Renal cortex interstitium (tissue), 11 donors: ENCODE measurements at regions not wholly inside any gene's neighbourhood (a gene's known extent, or its start where the extent isn't known, plus 50 kb on each side); places are given as distances from the start of the nearest gene placed in this dataset.

Experiments
- DNase-seq, 11 donors: peaks; one replicate each; pipeline ENCODE4 v3.0.0-alpha.2; 2013; ENCODE audit warnings: low read depth in 9 of 11, low spot score in 4 of 11; ENCODE audit errors: extremely low read depth in 1 of 11

- no peak for DNase-seq
These were observed 79.1 kb upstream of the LINC01488 start for GRCh38 chr11:69402251-69402887.

GRCh38 chr11:69403556-69404215 lies 77.8 kb upstream of the LINC01488 start:
- no peak for DNase-seq

- no peak for DNase-seq
These were observed 75.4 kb upstream of the LINC01488 start for GRCh38 chr11:69406060-69406459.

DNA sequence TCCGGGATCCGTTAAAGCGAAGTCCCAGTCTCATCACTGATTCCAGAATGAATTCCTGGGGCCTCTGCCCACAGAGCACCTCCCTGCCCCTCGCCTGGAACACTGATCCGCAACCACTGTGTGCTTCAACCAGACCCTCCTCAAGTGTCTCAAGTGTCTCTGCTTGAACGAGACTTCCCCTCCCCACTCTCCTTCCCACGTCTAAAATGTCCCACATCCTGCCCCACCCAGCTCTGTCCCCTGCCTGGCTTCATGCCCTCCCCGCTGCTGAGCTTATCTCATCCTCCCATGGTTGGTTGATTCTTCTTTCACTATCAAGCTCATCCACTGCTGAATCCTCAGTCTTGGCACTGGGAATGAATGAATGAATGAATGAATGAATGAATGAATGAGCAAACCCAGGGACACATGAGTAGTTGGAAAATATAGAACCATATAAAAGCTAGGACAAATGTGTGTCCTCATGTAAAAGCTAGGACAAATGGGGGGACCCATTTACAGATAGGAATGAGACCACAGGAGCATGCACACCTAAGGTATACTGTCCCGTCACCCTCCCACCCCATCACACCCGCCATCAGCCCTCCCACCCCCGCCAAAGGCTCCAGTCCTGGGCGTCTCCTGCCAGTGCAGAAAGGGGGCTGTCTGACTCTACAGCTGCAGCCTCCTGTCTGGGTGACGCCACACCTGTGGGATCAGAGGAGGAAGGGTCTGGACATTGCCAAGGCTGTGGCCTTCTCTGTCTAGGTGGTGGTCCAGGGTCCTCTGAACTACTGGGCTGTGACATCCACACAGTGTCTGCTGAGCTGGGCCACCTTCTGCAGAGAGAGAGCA lies 71.4 kb upstream of the LINC01488 start:
- DNase-seq, result no peak

DNA sequence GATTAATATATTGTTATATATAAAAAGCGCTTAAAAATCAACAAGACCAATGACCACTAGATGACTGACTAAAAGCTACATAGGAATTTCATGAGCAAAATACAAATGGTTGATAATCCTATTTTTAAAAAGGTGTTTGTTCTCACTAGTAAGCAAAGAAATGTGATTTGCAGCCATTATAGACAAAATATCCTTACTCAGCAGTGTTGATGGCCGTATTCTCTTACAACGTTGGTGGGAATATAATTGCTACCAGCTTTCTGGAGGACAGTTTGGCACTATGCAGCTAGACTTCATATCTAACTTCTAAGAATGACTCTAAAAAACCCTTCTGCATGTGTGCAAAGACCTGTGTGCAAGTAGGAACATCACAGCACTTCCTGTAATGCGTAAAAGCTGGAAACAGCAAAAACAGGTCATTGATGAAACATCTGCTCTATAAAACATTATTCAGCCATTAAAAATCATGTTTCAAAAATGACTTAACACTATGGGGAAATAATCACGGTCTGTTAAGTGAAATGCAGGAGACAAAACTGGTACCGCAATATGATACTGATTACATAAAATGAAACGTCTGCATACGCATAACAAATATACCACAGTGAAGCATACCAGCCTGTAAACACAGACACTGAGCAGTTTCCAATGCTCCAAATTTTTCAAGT lies 70.1 kb upstream of the LINC01488 start:
- no peak for DNase-seq

DNA sequence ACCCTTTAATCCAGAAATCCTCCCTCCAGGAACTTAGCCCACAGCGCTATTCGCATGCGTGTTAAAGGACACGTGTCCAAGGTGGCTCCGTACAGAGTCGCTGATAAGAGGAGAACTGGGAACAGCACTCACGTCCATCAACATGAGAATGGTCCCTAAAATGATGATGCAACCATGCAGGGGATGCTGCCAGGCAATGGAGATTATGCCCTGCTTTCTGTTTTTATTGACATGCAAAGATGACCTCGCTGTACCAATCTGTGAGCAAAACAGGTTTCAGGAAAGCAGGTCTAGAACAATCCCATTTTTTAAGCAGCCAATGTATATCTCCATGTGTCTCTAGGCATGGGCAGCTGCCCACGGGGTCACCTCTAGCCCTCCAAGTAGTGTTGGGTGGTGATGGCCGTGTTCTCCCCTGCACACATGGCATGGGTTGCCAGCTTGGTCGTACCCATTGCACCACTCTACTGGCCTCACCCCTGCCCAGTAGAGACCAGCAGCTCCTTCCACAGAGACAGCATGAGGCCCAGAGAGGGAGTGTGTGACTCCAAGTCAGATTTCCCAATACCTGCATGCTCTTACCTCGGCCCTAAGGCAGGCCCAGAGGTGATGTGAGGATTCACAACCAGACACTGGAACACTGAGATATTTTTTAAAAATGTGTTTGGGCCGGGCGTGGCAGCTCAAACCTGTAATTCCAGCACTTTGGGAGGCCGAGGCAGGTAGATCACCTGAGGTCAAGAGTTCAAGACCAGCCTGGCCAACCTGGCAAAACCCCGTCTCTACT lies 68.3 kb upstream of the LINC01488 start:
- no peak for DNase-seq

GRCh38 chr11:69413993-69414392 lies 67.5 kb upstream of the LINC01488 start:
- no peak for DNase-seq

DNA sequence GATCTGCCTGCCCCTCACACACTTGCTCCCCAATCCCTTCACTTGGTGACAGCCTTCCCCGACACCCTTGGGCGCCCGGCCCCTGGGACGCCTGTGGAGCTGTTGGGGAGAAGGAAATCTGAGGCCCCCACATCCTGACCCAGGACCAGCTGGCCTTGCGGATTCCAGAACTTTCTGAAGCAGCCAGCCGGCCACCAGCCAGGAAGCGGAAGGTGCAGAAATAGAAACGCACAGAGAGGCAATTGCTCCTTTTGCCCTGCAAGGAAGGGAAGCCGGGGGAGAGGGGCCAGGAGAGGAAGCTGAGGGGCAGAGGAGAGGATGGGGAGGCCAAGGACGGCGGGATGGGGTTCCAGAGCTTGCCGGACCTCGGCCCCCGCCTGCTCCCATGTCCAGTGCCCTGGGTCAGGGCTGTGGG lies 66.7 kb upstream of the LINC01488 start:
- no peak for DNase-seq

DNA sequence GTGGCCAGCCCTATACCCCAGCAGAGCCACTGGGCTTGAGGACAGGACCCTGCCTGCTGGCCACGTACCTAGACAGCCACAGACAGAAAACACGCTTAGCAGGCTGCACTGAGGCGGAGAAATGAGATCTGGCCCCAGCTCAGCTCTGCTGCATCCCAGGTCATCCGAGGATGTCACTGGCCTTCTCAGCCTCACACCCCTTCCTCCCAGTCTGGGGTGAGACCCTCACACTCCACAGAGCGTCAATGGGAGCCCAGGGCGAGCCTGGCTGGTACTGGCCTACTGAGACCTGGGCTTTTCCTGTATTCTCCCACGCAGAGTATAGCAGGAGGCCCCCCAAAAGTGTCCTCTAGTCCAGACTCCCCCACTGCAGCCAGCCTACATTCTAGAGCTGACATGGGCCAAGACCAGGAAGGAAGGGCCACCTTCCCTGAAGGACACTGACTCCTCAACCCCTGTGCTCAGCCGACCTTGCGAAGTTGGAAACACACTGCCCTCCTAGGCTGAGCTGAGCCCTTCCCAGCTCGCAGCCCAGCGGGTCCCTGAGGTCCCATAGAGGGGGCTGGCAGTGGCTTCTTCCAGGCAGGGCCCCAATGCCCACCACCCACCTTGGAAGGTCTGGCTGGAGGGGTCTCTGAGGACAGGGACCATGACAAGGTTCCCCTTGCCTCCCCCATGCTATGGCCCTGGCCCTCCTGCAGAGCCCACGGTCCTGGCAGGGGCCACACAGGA lies 65.9 kb upstream of the LINC01488 start:
- DNase-seq, result no peak

DNA sequence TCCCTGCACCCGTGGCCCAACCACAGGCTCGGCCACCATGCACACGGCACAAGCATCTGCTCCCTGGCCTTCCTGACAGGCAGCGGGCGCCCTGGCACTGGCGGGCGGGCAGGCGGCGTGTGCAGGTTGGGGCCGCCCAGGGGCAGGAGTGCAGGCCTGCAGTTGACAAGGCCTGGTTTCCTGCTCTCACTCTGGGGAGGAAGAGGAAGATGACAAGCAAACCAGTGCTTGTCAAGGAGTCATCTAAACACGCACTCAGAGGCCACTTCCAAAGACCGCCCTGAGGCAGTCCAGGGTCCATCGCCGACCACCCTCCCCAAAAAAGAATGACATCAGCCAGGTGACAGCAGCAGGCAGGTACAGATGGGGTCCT lies 65.3 kb upstream of the LINC01488 start:
- no peak for DNase-seq

DNA sequence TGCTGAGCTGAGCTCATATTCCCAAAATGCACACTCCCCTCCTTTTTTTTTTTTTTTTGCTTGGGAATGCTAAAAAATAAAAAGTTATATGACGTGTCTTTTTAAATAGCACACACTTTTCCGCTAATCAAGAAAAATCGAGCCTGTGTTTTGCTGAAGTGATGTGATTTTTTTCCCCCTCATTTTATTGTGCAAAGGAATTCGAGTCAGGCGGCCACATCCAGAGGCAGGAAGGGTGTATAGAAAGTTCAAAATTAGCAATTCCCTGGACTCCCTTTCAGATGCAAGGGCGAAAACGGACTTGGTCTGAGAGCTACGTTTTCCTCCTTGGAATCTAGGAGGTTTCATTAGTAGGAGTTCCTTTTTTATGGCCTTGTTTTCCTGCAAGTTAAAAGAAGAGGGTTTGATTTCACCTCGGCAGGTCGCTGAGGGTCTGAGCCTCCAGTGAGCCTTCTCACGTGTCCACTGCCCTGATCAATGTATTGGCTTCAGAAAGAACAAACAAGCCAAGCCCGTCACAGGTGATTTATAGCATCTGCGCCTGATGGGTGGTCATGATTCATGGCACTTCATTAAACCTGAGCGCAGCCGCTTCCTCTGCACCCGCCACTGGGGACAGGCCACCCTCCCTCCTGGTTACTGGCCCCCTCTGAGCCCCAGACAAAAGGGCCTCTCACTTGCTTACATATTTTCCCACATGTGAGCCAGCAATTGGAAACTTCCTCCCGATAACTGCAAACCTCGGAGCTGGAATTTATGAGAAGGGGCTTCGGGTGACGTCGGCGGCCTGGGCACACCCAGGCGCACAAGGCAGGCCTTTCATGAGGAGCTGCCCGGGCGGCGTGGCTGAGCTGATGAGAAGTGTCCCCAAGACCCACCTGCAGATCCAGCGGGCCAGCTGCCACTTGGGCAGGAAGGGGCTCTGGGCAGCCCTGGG lies 64.4 kb upstream of the LINC01488 start:
- peak in 6 of 11 donors; percentile 37 to 54 (median 42) for DNase-seq

- no peak for DNase-seq
These were observed 63.8 kb upstream of the LINC01488 start for GRCh38 chr11:69417699-69418085.

DNA sequence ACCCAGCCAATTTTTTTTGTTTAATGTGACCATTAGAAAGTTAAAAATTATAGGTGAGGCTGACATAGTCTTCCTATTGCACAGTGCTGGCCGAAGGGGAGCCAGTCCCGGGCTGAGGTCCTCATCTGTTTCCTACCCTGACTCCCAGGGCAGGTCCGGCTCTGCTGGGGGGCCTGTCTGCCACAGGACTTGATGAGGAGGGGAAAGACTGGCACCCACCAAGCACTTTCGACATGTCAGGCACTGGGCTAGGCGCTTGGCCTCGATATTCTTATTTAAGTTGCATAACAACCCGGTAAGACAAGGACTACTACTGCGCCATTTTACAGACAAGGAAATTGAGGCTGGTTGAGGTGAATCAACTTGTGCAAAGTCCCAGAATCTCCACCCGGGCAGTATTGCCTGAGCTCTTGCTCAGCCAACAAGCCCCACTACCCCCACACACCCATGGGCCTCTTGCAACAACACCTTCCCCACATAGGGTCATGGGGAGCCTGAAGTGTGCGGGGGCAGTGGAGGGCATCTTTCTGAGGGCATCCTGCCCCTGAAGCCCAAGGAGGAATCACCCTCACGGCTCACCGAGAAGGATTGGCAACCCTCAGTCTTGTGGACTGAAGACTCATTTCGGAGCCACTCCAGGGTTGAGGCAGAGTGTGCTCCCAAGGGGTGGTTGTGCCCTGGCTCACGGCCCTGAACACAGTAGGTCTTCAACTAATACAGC lies 62.7 kb upstream of the LINC01488 start:
- DNase-seq, result no peak

- DNase-seq, result no peak
These were observed 61.6 kb upstream of the LINC01488 start for GRCh38 chr11:69419662-69420395.

DNA sequence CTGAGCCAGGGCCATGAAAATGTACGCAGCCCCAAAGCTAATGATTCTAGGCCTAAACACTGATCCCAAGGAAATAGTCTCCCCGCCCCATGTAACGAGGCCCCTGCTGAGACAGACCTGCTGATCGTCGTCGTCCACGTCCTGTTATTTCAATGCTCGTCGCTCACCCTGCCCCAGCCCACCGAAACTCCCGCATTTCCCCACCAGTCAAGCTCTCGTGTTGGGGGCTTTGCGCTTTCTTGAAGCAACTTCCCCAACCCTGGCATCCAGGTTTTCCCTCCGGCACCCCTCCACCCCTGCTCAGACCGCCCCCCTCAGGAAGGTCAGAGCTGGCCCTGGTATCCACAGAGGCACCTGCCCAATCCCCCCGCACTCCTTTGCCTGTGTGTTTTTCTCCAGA lies 58.8 kb upstream of the LINC01488 start:
- no peak for DNase-seq

DNA sequence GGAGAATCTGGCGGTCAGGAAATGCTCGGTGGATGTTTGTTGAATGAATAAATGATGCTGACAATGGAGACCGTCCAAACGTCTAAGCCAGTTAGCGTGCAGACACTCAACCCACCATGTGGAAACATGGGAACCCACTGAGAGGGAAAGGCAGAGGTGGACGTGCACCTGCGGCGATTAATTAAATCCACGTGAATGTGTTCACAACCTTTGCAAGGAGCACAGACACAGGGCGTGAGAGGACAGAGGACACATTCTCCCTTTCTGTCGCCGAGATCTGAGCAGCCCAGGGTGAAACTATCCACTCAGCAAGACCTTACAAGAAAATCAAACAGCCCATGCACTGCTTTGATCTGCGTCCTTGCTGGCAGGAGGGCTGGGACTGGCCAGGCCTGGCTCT lies 58.3 kb upstream of the LINC01488 start:
- DNase-seq, result no peak
